Peyer's patch (tissue), 4 donors: ENCODE measurements at regions not wholly inside any gene's neighbourhood (a gene's known extent, or its start where the extent isn't known, plus 50 kb on each side); places are given as distances from the start of the nearest gene placed in this dataset.
"Not testable (repeated sequence)": the region's sequence is repeated elsewhere in the genome, so short reads cannot be mapped to it uniquely, and the experiment has no call there.

Source experiments
- CTCF ChIP-seq, 6 experiments: fragments of 450-650 bp in 4 of 6; fragments of 200-600 bp in 2 of 6; sonication (generic) in 1 of 6; IDR thresholded peaks; one replicate each; pipeline ENCODE4 v1.5.1; 2017 to 2019; ENCODE audit warnings: antibody characterized with exemption in 6 of 6, mild to moderate bottlenecking in 3 of 6, moderate library complexity in 1 of 6
- POLR2A ChIP-seq, 2 donors: fragments of 450-650 bp; IDR thresholded peaks; one replicate each; pipeline ENCODE4 v1.5.1; 2017; ENCODE audit warnings: antibody characterized with exemption in 2 of 2, mild to moderate bottlenecking in 2 of 2, moderate library complexity in 2 of 2

DNA sequence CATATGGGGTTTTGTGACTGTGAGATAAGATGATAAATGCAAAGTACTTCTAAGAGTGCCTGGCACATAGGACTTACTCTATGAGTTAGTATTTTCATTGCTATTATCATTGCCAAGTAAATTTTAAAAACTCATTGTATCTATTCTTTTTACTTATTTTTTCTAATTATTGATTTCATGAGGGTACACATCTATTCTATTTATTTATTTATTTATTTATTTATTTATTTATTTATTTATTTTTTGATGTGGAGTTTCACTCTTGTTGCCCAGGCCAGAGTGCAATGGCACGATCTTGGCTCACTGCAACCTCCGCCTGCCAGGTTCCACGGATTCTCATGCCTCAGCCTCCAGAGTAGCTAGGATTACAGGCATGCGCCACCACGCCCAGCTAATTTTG lies 556.6 kb upstream of the DIAPH2 start:
- not testable (repeated sequence) for TF ChIP-seq CTCF, POLR2A (IDR thresholded peaks at IDR 0.05)
